ENCODE measurements at regions not wholly inside any gene's neighbourhood (a gene's known extent, or its start where the extent isn't known, plus 50 kb on each side); places are given as distances from the start of the nearest gene placed in this dataset.

GRCh38 chr1:232873412-232873811 lies 68.2 kb downstream of the MAP10 start:
- Histone ChIP-seq H3K36me3 (replicated peaks in 1 of 2; ENCODE audit: control insufficient read depth in 1 of 2, insufficient read depth in 2 of 2, low read length in 2 of 2) (no peaks in the 10 kb centered on the region), H2AFZ (ENCODE audit: insufficient read depth, low read depth, low read length, poor library complexity, severe bottlenecking) (no peak overlapping the region), H3K9ac (ENCODE audit: insufficient read depth, low read length, poor library complexity, severe bottlenecking) (no peak overlapping the region), H3K4me2 (replicated peaks; ENCODE audit: extremely low read depth, low read length, poor library complexity, severe bottlenecking) (no peak overlapping the region), H3K4me3 (replicated peaks in 1 of 3; ENCODE audit: low read depth in 2 of 3, low read length in 3 of 3) (no peak overlapping the region), H3K4me1 (ENCODE audit: control insufficient read depth in 1 of 2, insufficient read depth in 2 of 2, low read length in 2 of 2) (no peaks in the 10 kb centered on the region), H3K9me3 (replicated peaks in 1 of 2; ENCODE audit: control insufficient read depth in 1 of 2, insufficient read depth in 1 of 2, low read length in 2 of 2) (no peaks in the 10 kb centered on the region), H3K27me3 (ENCODE audit: control insufficient read depth in 2 of 2, insufficient read depth in 2 of 2, low read length in 2 of 2) (no peaks in the 10 kb centered on the region), H3K27ac (ENCODE audit: low read depth in 1 of 2, low read length in 2 of 2) (no peak overlapping the region), H4K20me1 (ENCODE audit: insufficient read depth, low read length) (no peaks in the 10 kb centered on the region), H3K79me2 (ENCODE audit: insufficient read depth, low read length) (no peaks in the 10 kb centered on the region)
- no peak for DNase-seq
- TF ChIP-seq CTCF (IDR thresholded peaks at IDR 0.05), result no peak
- Mint-ChIP-seq H3K27ac (no peak overlapping the region), H3K36me3 (no peaks in the 10 kb centered on the region), H3K4me3 (no peak overlapping the region), H3K27me3 (ENCODE audit: low read depth in 3 of 3) (no peaks in the 10 kb centered on the region), H3K9me3 (peaks cover 3 to 12% (median 6%) of the 10 kb centered on the region in 7 donors), H3K4me1 (peaks cover 5% of the 10 kb centered on the region)
- intact Hi-C loops (cut with micrococcal nuclease), result no loop called here
- 93% methylated on average over 3 of the region's 5 CpGs for WGBS (ENCODE audit: insufficient coverage)

- Mint-ChIP-seq H3K36me3 (no peaks in the 10 kb centered on the region), H3K27me3 (ENCODE audit: low read depth in 3 of 3) (no peaks in the 10 kb centered on the region), H3K9me3 (peaks cover 3 to 12% (median 6%) of the 10 kb centered on the region in 7 donors), H3K4me1 (peaks cover 3% of the 10 kb centered on the region), H3K4me3 (no peak overlapping the region), H3K27ac (no peak overlapping the region)
- Histone ChIP-seq H3K4me2 (replicated peaks; ENCODE audit: extremely low read depth, low read length, poor library complexity, severe bottlenecking) (no peak overlapping the region), H3K27ac (ENCODE audit: low read depth in 1 of 2, low read length in 2 of 2) (no peak overlapping the region), H4K20me1 (ENCODE audit: insufficient read depth, low read length) (no peaks in the 10 kb centered on the region), H3K9me3 (replicated peaks in 1 of 2; ENCODE audit: control insufficient read depth in 1 of 2, insufficient read depth in 1 of 2, low read length in 2 of 2) (no peaks in the 10 kb centered on the region), H3K27me3 (ENCODE audit: control insufficient read depth in 2 of 2, insufficient read depth in 2 of 2, low read length in 2 of 2) (no peaks in the 10 kb centered on the region), H3K36me3 (replicated peaks in 1 of 2; ENCODE audit: control insufficient read depth in 1 of 2, insufficient read depth in 2 of 2, low read length in 2 of 2) (no peaks in the 10 kb centered on the region), H3K4me3 (replicated peaks in 1 of 3; ENCODE audit: low read depth in 2 of 3, low read length in 3 of 3) (no peak overlapping the region), H3K4me1 (ENCODE audit: control insufficient read depth in 1 of 2, insufficient read depth in 2 of 2, low read length in 2 of 2) (no peaks in the 10 kb centered on the region), H3K9ac (ENCODE audit: insufficient read depth, low read length, poor library complexity, severe bottlenecking) (no peak overlapping the region), H3K79me2 (ENCODE audit: insufficient read depth, low read length) (no peaks in the 10 kb centered on the region), H2AFZ (ENCODE audit: insufficient read depth, low read depth, low read length, poor library complexity, severe bottlenecking) (no peak overlapping the region)
- no peak for TF ChIP-seq CTCF (IDR thresholded peaks at IDR 0.05)
- WGBS (ENCODE audit: insufficient coverage), result 94% methylated on average over 2 of the region's 7 CpGs
- no peak for DNase-seq
- intact Hi-C loops (cut with micrococcal nuclease), result no loop called here
Measured at GRCh38 chr1:232873931-232874330, 68.7 kb downstream of the MAP10 start.

Measured in CD14-positive monocyte (primary cell).